ENCODE measurements at regions not wholly inside any gene's neighbourhood (a gene's known extent, or its start where the extent isn't known, plus 50 kb on each side); places are given as distances from the start of the nearest gene placed in this dataset.
"Not testable (repeated sequence)": the region's sequence is repeated elsewhere in the genome, so short reads cannot be mapped to it uniquely, and the experiment has no call there.

GRCh38 chr15:35246451-35246850 is 161.4 kb upstream of the NANOGP8 start:
- H3K9ac ChIP-seq (ENCODE audit: insufficient read depth, low read length) = no peak overlapping the region
- no peak overlapping the region for H3K4me2 ChIP-seq (ENCODE audit: extremely low read depth, insufficient read depth, low read length)
- no peaks in the 10 kb centered on the region for H3K27me3 ChIP-seq (ENCODE audit: control insufficient read depth, insufficient read depth, low read length)
- no peaks in the 10 kb centered on the region for H4K20me1 ChIP-seq (ENCODE audit: control insufficient read depth, extremely low read depth, insufficient read depth, low read length)
- no peak overlapping the region for H3K4me3 ChIP-seq (replicated peaks in 1 of 4; ENCODE audit: control extremely low read depth in 1 of 4, insufficient read depth in 1 of 4, low read depth in 3 of 4, low read length in 4 of 4)
- no peaks in the 10 kb centered on the region for H3K9me3 ChIP-seq (ENCODE audit: control insufficient read depth, insufficient read depth, low read depth, low read length)
- no peak overlapping the region for H2AFZ ChIP-seq (ENCODE audit: low read length)
- DNase-seq (ENCODE audit: low read depth in 2 of 2) = no peak
- no peaks in the 10 kb centered on the region for H3K79me2 ChIP-seq (ENCODE audit: control insufficient read depth, insufficient read depth, low read length)
- TF ChIP-seq EZH2 (IDR thresholded peaks at IDR 0.05; ENCODE audit: low read length, missing control alignments) = no peak
- no peak for TF ChIP-seq CTCF (conservative IDR thresholded peaks at IDR 0.05 in 1 of 2, IDR thresholded peaks at IDR 0.05 in 1 of 2; ENCODE audit: low read depth in 1 of 2, low read length in 2 of 2)
- H3K27ac ChIP-seq (ENCODE audit: insufficient read depth, low read length) = no peak overlapping the region
- H3K36me3 ChIP-seq (ENCODE audit: control insufficient read depth, insufficient read depth, low read length) = no peaks in the 10 kb centered on the region
- no peaks in the 10 kb centered on the region for H3K4me1 ChIP-seq (ENCODE audit: control insufficient read depth, extremely low read depth, insufficient read depth, low read length)

DNA sequence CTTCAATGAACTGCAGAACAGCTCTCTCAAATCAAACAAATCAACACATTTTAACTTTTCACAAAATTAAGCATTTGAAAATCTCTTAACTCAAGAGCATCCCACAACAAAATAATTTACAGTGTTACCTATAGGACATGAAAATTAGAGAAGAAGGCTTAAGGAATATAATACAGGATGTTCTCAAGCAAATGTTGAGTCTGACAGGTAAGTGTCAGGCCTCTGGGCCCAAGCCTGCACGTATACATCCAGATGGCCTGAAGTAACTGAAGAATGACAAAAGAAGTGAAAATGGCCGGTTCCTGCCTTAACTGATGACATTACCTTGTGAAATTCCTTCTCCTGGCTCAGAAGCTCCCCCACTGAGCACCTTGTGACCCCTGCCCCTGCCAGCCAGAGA is 160.6 kb upstream of the NANOGP8 start:
- not testable (repeated sequence) for H3K4me1 ChIP-seq (ENCODE audit: control insufficient read depth, extremely low read depth, insufficient read depth, low read length); H3K36me3 ChIP-seq (ENCODE audit: control insufficient read depth, insufficient read depth, low read length); H3K9me3 ChIP-seq (ENCODE audit: control insufficient read depth, insufficient read depth, low read depth, low read length); H3K79me2 ChIP-seq (ENCODE audit: control insufficient read depth, insufficient read depth, low read length); H4K20me1 ChIP-seq (ENCODE audit: control insufficient read depth, extremely low read depth, insufficient read depth, low read length); DNase-seq (ENCODE audit: low read depth in 2 of 2); H3K4me2 ChIP-seq (ENCODE audit: extremely low read depth, insufficient read depth, low read length); H3K4me3 ChIP-seq (replicated peaks in 1 of 4; ENCODE audit: control extremely low read depth in 1 of 4, insufficient read depth in 1 of 4, low read depth in 3 of 4, low read length in 4 of 4); H2AFZ ChIP-seq (ENCODE audit: low read length); H3K27me3 ChIP-seq (ENCODE audit: control insufficient read depth, insufficient read depth, low read length); H3K9ac ChIP-seq (ENCODE audit: insufficient read depth, low read length); H3K27ac ChIP-seq (ENCODE audit: insufficient read depth, low read length)

- Histone ChIP-seq H3K4me2 (ENCODE audit: extremely low read depth, insufficient read depth, low read length) (no peak overlapping the region), H3K9me3 (ENCODE audit: control insufficient read depth, insufficient read depth, low read depth, low read length) (no peaks in the 10 kb centered on the region), H3K27me3 (ENCODE audit: control insufficient read depth, insufficient read depth, low read length) (no peaks in the 10 kb centered on the region), H3K79me2 (ENCODE audit: control insufficient read depth, insufficient read depth, low read length) (no peaks in the 10 kb centered on the region), H2AFZ (ENCODE audit: low read length) (no peak overlapping the region), H3K36me3 (ENCODE audit: control insufficient read depth, insufficient read depth, low read length) (no peaks in the 10 kb centered on the region), H3K4me3 (replicated peaks in 1 of 4; ENCODE audit: control extremely low read depth in 1 of 4, insufficient read depth in 1 of 4, low read depth in 3 of 4, low read length in 4 of 4) (no peak overlapping the region), H3K4me1 (ENCODE audit: control insufficient read depth, extremely low read depth, insufficient read depth, low read length) (no peaks in the 10 kb centered on the region), H4K20me1 (ENCODE audit: control insufficient read depth, extremely low read depth, insufficient read depth, low read length) (no peaks in the 10 kb centered on the region), H3K27ac (ENCODE audit: insufficient read depth, low read length) (no peak overlapping the region), H3K9ac (ENCODE audit: insufficient read depth, low read length) (no peak overlapping the region)
- TF ChIP-seq EZH2 (IDR thresholded peaks at IDR 0.05; ENCODE audit: low read length, missing control alignments) = no peak
- no peak for TF ChIP-seq CTCF (conservative IDR thresholded peaks at IDR 0.05 in 1 of 2, IDR thresholded peaks at IDR 0.05 in 1 of 2; ENCODE audit: low read depth in 1 of 2, low read length in 2 of 2)
- DNase-seq (ENCODE audit: low read depth in 2 of 2) = peak in 1 of 2 donors; percentile 10
These were observed 159.1 kb upstream of the NANOGP8 start for GRCh38 chr15:35244227-35244626.

- Histone ChIP-seq H3K79me2 (ENCODE audit: control insufficient read depth, insufficient read depth, low read length) (no peaks in the 10 kb centered on the region), H2AFZ (ENCODE audit: low read length) (no peak overlapping the region), H3K9ac (ENCODE audit: insufficient read depth, low read length) (no peak overlapping the region), H3K9me3 (ENCODE audit: control insufficient read depth, insufficient read depth, low read depth, low read length) (no peaks in the 10 kb centered on the region), H3K27me3 (ENCODE audit: control insufficient read depth, insufficient read depth, low read length) (no peaks in the 10 kb centered on the region), H3K4me1 (ENCODE audit: control insufficient read depth, extremely low read depth, insufficient read depth, low read length) (no peaks in the 10 kb centered on the region), H3K27ac (ENCODE audit: insufficient read depth, low read length) (no peak overlapping the region), H4K20me1 (ENCODE audit: control insufficient read depth, extremely low read depth, insufficient read depth, low read length) (no peaks in the 10 kb centered on the region), H3K4me3 (replicated peaks in 1 of 4; ENCODE audit: control extremely low read depth in 1 of 4, insufficient read depth in 1 of 4, low read depth in 3 of 4, low read length in 4 of 4) (no peak overlapping the region), H3K4me2 (ENCODE audit: extremely low read depth, insufficient read depth, low read length) (no peak overlapping the region), H3K36me3 (ENCODE audit: control insufficient read depth, insufficient read depth, low read length) (no peaks in the 10 kb centered on the region)
- TF ChIP-seq EZH2 (IDR thresholded peaks at IDR 0.05; ENCODE audit: low read length, missing control alignments) (no peak), CTCF (conservative IDR thresholded peaks at IDR 0.05 in 1 of 2, IDR thresholded peaks at IDR 0.05 in 1 of 2; ENCODE audit: low read depth in 1 of 2, low read length in 2 of 2) (no peak)
- no peak for DNase-seq (ENCODE audit: low read depth in 2 of 2)
These were observed 158.7 kb upstream of the NANOGP8 start for GRCh38 chr15:35243758-35244157.

- H3K27me3 ChIP-seq (ENCODE audit: control insufficient read depth, insufficient read depth, low read length) = not testable (repeated sequence)
These were observed 154.6 kb upstream of the NANOGP8 start for GRCh38 chr15:35239693-35240092.

More at GRCh38 chr15:35239693-35240092, 154.6 kb upstream of the NANOGP8 start:
- H3K9ac ChIP-seq (ENCODE audit: insufficient read depth, low read length); H4K20me1 ChIP-seq (ENCODE audit: control insufficient read depth, extremely low read depth, insufficient read depth, low read length); H3K4me1 ChIP-seq (ENCODE audit: control insufficient read depth, extremely low read depth, insufficient read depth, low read length); H3K4me3 ChIP-seq (replicated peaks in 1 of 4; ENCODE audit: control extremely low read depth in 1 of 4, insufficient read depth in 1 of 4, low read depth in 3 of 4, low read length in 4 of 4); H3K36me3 ChIP-seq (ENCODE audit: control insufficient read depth, insufficient read depth, low read length); H3K4me2 ChIP-seq (ENCODE audit: extremely low read depth, insufficient read depth, low read length); H2AFZ ChIP-seq (ENCODE audit: low read length); H3K79me2 ChIP-seq (ENCODE audit: control insufficient read depth, insufficient read depth, low read length); DNase-seq (ENCODE audit: low read depth in 2 of 2); H3K27ac ChIP-seq (ENCODE audit: insufficient read depth, low read length); H3K9me3 ChIP-seq (ENCODE audit: control insufficient read depth, insufficient read depth, low read depth, low read length): not testable (repeated sequence)
